8988T (cell line): ENCODE measurements at regions not wholly inside any gene's neighbourhood (a gene's known extent, or its start where the extent isn't known, plus 50 kb on each side); places are given as distances from the start of the nearest gene placed in this dataset.
"Not testable (repeated sequence)": the region's sequence is repeated elsewhere in the genome, so short reads cannot be mapped to it uniquely, and the experiment has no call there.

ENCODE experiments used
- DNase-seq: peaks from one replicate; pipeline ENCODE4 v3.0.0; 2011

- no peak for DNase-seq
Measured at GRCh38 chr10:81297292-81297691, 577.7 kb upstream of the NRG3 start.

GRCh38 chr10:81303656-81304055 is 571.3 kb upstream of the NRG3 start:
- no peak for DNase-seq

GRCh38 chr10:81306971-81307782 is 567.8 kb upstream of the NRG3 start:
- no peak for DNase-seq

- DNase-seq: no peak
Measured at GRCh38 chr10:81309041-81309552, 565.9 kb upstream of the NRG3 start.

- no peak for DNase-seq
Measured at GRCh38 chr10:81314471-81314870, 560.5 kb upstream of the NRG3 start.

- no peak for DNase-seq
Measured at GRCh38 chr10:81315026-81315425, 560.0 kb upstream of the NRG3 start.

- DNase-seq: no peak
Measured at GRCh38 chr10:81348003-81348402, 527.0 kb upstream of the NRG3 start.

- DNase-seq: no peak
Measured at GRCh38 chr10:81367132-81367531, 507.9 kb upstream of the NRG3 start.

GRCh38 chr10:81386817-81387216 is 488.2 kb upstream of the NRG3 start:
- no peak for DNase-seq

- DNase-seq: no peak
Measured at GRCh38 chr10:81403451-81403850, 471.5 kb upstream of the NRG3 start.

GRCh38 chr10:81405399-81405798 is 469.6 kb upstream of the NRG3 start:
- no peak for DNase-seq

- DNase-seq: no peak
Measured at GRCh38 chr10:81414038-81414437, 461.0 kb upstream of the NRG3 start.

GRCh38 chr10:81426722-81427121 is 448.3 kb upstream of the NRG3 start:
- DNase-seq: no peak

GRCh38 chr10:81428456-81429134 is 446.4 kb upstream of the NRG3 start:
- no peak for DNase-seq

- no peak for DNase-seq
Measured at GRCh38 chr10:81439445-81439844, 435.5 kb upstream of the NRG3 start.

- not testable (repeated sequence) for DNase-seq
Measured at GRCh38 chr10:81441624-81442023, 433.4 kb upstream of the NRG3 start.

GRCh38 chr10:81444242-81444929 is 430.6 kb upstream of the NRG3 start:
- no peak for DNase-seq

GRCh38 chr10:81450651-81451050 is 424.3 kb upstream of the NRG3 start:
- no peak for DNase-seq

GRCh38 chr10:81472927-81473470 is 402.0 kb upstream of the NRG3 start:
- no peak for DNase-seq

- no peak for DNase-seq
Measured at GRCh38 chr10:81473755-81474154, 401.2 kb upstream of the NRG3 start.

- no peak for DNase-seq
Measured at GRCh38 chr10:81479316-81479715, 395.7 kb upstream of the NRG3 start.

GRCh38 chr10:81496626-81497025 is 378.4 kb upstream of the NRG3 start:
- no peak for DNase-seq

GRCh38 chr10:81498011-81498551 is 376.9 kb upstream of the NRG3 start:
- DNase-seq: no peak
